Panc1 (cell line): ENCODE measurements at regions not wholly inside any gene's neighbourhood (a gene's known extent, or its start where the extent isn't known, plus 50 kb on each side); places are given as distances from the start of the nearest gene placed in this dataset.

Experiments used
- ATAC-seq: fragments of 200-7000 bp; cut with Tn5 transposase; 2 replicates; pipeline ENCODE4 v1.9.1; 2020; ENCODE audit warnings: mild to moderate bottlenecking, moderate library complexity
- BruUV-seq: library from RNA; stranded (reverse); fragments of 400-500 nt; replicated peaks from 2 replicates; lab custom pipeline; 2021; lab: Mats Ljungman, UMichigan
- CTCF ChIA-PET: fragments of 300-600 bp; sonication (Branson Sonifier 250); formaldehyde crosslinking; loops from one replicate; lab custom pipeline; 2022; ENCODE audit warnings: antibody characterized with exemption; lab: Charles Lee
- POLR2A ChIA-PET: fragments of 300-600 bp; sonication (Branson Sonifier 250); formaldehyde crosslinking; loops from one replicate; lab custom pipeline; 2022; ENCODE audit warnings: antibody characterized with exemption; lab: Charles Lee
- DNase-seq: peaks from one replicate; pipeline ENCODE4 v3.0.0-alpha.2; 2010; ENCODE audit warnings: low read depth, low spot score
- H3K27ac ChIP-seq: 2 replicates; pipeline ENCODE4 v1.5.1; 2011; ENCODE audit warnings: mild to moderate bottlenecking, low read length, inconsistent platforms
- H3K27me3 ChIP-seq: fragments of 200-500 bp; sonication (Bioruptor generic); 2 replicates; pipeline ENCODE4 v1.6.0; 2014; ENCODE audit warnings: low read length, inconsistent platforms; ENCODE audit not compliant: control insufficient read depth, insufficient read depth
- H3K36me3 ChIP-seq: fragments of 200-500 bp; sonication (Bioruptor generic); 2 replicates; pipeline ENCODE4 v1.5.1; 2014; ENCODE audit warnings: inconsistent platforms, mild to moderate bottlenecking, low read length, moderate library complexity; ENCODE audit not compliant: control insufficient read depth, insufficient read depth
- H3K4me1 ChIP-seq: 2 replicates; pipeline ENCODE4 v1.5.1; 2011; ENCODE audit warnings: inconsistent platforms, mild to moderate bottlenecking, low read length, moderate library complexity; ENCODE audit not compliant: control insufficient read depth, insufficient read depth
- H3K4me3 ChIP-seq, 2 experiments: 2 replicates each; pipeline ENCODE4 v1.5.1; 2011 to 2012; ENCODE audit warnings: low read depth in 2 of 2, low read length in 2 of 2, mild to moderate bottlenecking in 2 of 2, inconsistent platforms in 1 of 2, moderate library complexity in 1 of 2
- H3K9me3 ChIP-seq: fragments of 200-500 bp; sonication (Bioruptor generic); 2 replicates; pipeline ENCODE4 v1.5.1; 2014; ENCODE audit warnings: low read depth, mild to moderate bottlenecking, inconsistent platforms, low read length, moderate library complexity; ENCODE audit not compliant: control insufficient read depth, insufficient read depth
- POLR2AphosphoS5 ChIP-seq: IDR thresholded peaks from 2 replicates; pipeline ENCODE4 v1.6.1; 2012; ENCODE audit warnings: mild to moderate bottlenecking, low read depth, low read length, moderate library complexity
- SIN3A ChIP-seq: IDR thresholded peaks from 2 replicates; pipeline ENCODE4 v1.6.1; 2012; ENCODE audit warnings: low read depth, mild to moderate bottlenecking, low read length, moderate library complexity, borderline replicate concordance; ENCODE audit not compliant: insufficient read depth
- TCF7L2 ChIP-seq: IDR thresholded peaks from 2 replicates; pipeline ENCODE4 v1.6.1; 2011; ENCODE audit warnings: mild to moderate bottlenecking, low read depth, low read length, inconsistent platforms
- in situ Hi-C: cut with HindIII; loops from 2 replicates; pipeline ENCODE4 v1.10.0; 2016; ENCODE audit warnings: low sequenced_read_pairs, low pct_unique_long_range_greater_than_20kb
- intact Hi-C: fragments of 100-400 bp; cut with micrococcal nuclease; formaldehyde crosslinking; loops from one replicate; pipeline ENCODE4 v1.10.0; 2022; ENCODE audit not compliant: unreplicated experiment
- TF ChIP-seq, protein P1 (sequence below): fragments of 450-650 bp; IDR thresholded peaks from 2 replicates; pipeline ENCODE4 v1.5.1; 2017; ENCODE audit warnings: mild to moderate bottlenecking
- TF ChIP-seq, protein P2 (sequence below), 2 experiments: IDR thresholded peaks; 2 replicates each; pipeline ENCODE4 v1.6.1; 2011 to 2012; ENCODE audit warnings: low read depth in 2 of 2, control low read depth in 1 of 2, low read length in 1 of 2, mild to moderate bottlenecking in 1 of 2, moderate library complexity in 1 of 2; ENCODE audit not compliant: insufficient read depth in 1 of 2

DNA sequence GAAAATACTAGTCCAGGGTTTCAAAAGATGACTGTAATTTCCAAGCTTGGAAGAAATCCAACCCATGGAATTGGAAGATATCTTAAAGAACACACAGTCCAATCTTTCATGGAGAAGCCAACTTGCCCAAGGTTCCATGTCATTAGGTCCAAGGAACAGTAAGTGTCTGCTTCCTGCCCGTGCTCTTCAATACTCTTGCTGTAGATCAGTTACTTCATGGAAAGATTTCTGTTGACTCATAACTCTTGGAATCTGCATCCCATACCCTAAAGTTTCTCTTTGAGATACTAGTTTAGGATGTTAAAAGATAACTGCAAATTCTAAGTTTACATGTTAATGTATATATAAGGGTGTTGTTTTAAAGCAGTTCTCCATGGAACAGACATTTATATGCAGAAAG is 127.9 kb upstream of the SLC13A1 start:
- CTCF ChIA-PET = no interaction called here
- DNase-seq = no peak
- intact Hi-C loops (no loop called here), in situ Hi-C loops (no loop called here)
- H3K36me3 ChIP-seq = no peaks in the 10 kb centered on the region
- H3K27ac ChIP-seq = no peak overlapping the region
- POLR2A ChIA-PET = no interaction called here
- no peaks in the 10 kb centered on the region for H3K9me3 ChIP-seq
- BruUV-seq = no TSS peak
- no peak for ATAC-seq
- no peak for TF ChIP-seq SIN3A
- TF ChIP-seq, protein P1, sequence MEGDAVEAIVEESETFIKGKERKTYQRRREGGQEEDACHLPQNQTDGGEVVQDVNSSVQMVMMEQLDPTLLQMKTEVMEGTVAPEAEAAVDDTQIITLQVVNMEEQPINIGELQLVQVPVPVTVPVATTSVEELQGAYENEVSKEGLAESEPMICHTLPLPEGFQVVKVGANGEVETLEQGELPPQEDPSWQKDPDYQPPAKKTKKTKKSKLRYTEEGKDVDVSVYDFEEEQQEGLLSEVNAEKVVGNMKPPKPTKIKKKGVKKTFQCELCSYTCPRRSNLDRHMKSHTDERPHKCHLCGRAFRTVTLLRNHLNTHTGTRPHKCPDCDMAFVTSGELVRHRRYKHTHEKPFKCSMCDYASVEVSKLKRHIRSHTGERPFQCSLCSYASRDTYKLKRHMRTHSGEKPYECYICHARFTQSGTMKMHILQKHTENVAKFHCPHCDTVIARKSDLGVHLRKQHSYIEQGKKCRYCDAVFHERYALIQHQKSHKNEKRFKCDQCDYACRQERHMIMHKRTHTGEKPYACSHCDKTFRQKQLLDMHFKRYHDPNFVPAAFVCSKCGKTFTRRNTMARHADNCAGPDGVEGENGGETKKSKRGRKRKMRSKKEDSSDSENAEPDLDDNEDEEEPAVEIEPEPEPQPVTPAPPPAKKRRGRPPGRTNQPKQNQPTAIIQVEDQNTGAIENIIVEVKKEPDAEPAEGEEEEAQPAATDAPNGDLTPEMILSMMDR = no peak
- no peaks in the 10 kb centered on the region for H3K27me3 ChIP-seq
- H3K4me3 ChIP-seq = no peak overlapping the region
- no peaks in the 10 kb centered on the region for H3K4me1 ChIP-seq

DNA sequence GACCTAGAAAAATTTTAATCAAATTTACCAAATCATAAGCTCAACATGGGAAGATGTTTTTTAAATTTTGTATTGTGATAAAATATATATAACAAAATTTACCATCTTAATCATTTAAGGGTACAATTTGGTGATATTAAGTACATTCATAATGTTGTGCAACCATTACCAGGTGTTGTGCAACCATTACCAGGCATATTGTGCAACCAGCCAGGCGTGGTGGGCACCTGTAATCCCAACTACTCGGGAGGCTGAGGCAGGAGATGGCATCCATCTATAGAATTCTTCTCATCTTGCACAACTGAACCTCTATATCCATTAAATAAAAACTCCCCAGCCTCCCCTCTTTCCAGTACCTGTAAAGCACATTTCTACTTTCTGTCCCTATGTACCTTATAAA is 124.5 kb upstream of the SLC13A1 start:
- no TSS peak for BruUV-seq
- intact Hi-C loops = no loop called here
- Histone ChIP-seq H3K9me3 (no peaks in the 10 kb centered on the region), H3K27me3 (no peaks in the 10 kb centered on the region), H3K36me3 (no peaks in the 10 kb centered on the region), H3K4me3 (no peak overlapping the region), H3K4me1 (no peaks in the 10 kb centered on the region), H3K27ac (no peak overlapping the region)
- in situ Hi-C loops = no loop called here
- ChIA-PET CTCF (no interaction called here), POLR2A (no interaction called here)
- no peak for DNase-seq
- TF ChIP-seq, protein P1 = no peak
- TF ChIP-seq SIN3A (no peak), POLR2AphosphoS5 (no peak), TCF7L2 (no peak)
- TF ChIP-seq, protein P2, sequence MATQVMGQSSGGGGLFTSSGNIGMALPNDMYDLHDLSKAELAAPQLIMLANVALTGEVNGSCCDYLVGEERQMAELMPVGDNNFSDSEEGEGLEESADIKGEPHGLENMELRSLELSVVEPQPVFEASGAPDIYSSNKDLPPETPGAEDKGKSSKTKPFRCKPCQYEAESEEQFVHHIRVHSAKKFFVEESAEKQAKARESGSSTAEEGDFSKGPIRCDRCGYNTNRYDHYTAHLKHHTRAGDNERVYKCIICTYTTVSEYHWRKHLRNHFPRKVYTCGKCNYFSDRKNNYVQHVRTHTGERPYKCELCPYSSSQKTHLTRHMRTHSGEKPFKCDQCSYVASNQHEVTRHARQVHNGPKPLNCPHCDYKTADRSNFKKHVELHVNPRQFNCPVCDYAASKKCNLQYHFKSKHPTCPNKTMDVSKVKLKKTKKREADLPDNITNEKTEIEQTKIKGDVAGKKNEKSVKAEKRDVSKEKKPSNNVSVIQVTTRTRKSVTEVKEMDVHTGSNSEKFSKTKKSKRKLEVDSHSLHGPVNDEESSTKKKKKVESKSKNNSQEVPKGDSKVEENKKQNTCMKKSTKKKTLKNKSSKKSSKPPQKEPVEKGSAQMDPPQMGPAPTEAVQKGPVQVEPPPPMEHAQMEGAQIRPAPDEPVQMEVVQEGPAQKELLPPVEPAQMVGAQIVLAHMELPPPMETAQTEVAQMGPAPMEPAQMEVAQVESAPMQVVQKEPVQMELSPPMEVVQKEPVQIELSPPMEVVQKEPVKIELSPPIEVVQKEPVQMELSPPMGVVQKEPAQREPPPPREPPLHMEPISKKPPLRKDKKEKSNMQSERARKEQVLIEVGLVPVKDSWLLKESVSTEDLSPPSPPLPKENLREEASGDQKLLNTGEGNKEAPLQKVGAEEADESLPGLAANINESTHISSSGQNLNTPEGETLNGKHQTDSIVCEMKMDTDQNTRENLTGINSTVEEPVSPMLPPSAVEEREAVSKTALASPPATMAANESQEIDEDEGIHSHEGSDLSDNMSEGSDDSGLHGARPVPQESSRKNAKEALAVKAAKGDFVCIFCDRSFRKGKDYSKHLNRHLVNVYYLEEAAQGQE (IDR thresholded peaks at IDR 0.05; ENCODE audit: insufficient read depth in 1 of 2, low read depth in 2 of 2, low read length in 1 of 2) = no peak
- no peak for ATAC-seq

DNA sequence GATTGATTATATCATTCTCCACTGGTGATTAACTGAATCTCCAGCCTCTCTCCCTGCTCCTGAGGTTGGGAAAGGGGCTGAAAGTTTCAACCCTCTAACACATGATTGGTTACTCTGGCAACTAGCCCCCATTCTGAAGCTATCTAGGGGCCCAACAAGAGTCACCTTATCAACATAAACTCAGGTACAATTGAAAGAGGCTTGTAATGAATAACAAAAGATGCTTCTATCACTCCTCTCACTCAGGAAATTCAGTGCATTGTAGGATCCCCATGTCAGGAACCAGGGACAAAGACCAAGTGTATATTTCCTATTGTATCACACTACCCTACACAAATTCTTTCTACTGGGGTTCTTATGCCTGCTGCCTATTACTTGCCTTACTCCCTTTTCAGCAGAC is 123.9 kb upstream of the SLC13A1 start:
- no peak for DNase-seq
- intact Hi-C loops (no loop called here), in situ Hi-C loops (no loop called here)
- CTCF ChIA-PET = no interaction called here
- no peak for ATAC-seq
- Histone ChIP-seq H3K27ac (no peak overlapping the region), H3K4me1 (no peaks in the 10 kb centered on the region), H3K9me3 (no peaks in the 10 kb centered on the region), H3K36me3 (no peaks in the 10 kb centered on the region), H3K4me3 (no peak overlapping the region), H3K27me3 (no peaks in the 10 kb centered on the region)
- no peak for TF ChIP-seq SIN3A
- TF ChIP-seq TCF7L2 = no peak
- TF ChIP-seq, protein P1 = no peak
- TF ChIP-seq POLR2AphosphoS5 = no peak
- TF ChIP-seq, protein P2 (IDR thresholded peaks at IDR 0.05; ENCODE audit: insufficient read depth in 1 of 2, low read depth in 2 of 2, low read length in 1 of 2) = no peak
- POLR2A ChIA-PET = no interaction called here
- no TSS peak for BruUV-seq
